Endothelial cell of umbilical vein (primary cell): ENCODE measurements at regions not wholly inside any gene's neighbourhood (a gene's known extent, or its start where the extent isn't known, plus 50 kb on each side); places are given as distances from the start of the nearest gene placed in this dataset.

Experiments used
- BruUV-seq: library from RNA; stranded (reverse); fragments of 400-500 nt; replicated peaks from 2 replicates; lab custom pipeline; 2021; lab: Mats Ljungman, UMichigan
- CTCF ChIA-PET: fragments of 300-600, 350-600 bp; sonication (Branson Sonifier 250); formaldehyde crosslinking; loops from one replicate; lab custom pipeline; 2021; ENCODE audit warnings: antibody characterized with exemption, inconsistent platforms; lab: Charles Lee
- POLR2A ChIA-PET: fragments of 300-600, 350-600 bp; sonication (Branson Sonifier 250); formaldehyde crosslinking; loops from one replicate; lab custom pipeline; 2021; ENCODE audit warnings: antibody characterized with exemption, inconsistent platforms; lab: Charles Lee
- DNase-seq: peaks from one replicate; pipeline ENCODE4 v3.0.0-alpha.2; 2011; ENCODE audit warnings: low read depth, low spot score
- FAIRE-seq: peaks from 2 replicates; lab custom pipeline; 2011; peaks lifted over from hg19 to GRCh38; lab: Jason Lieb, UNC
- H2AFZ ChIP-seq: 2 replicates; pipeline ENCODE4 v1.6.0; 2012; ENCODE audit warnings: low read depth, low read length, control low read depth, inconsistent platforms
- H3K27ac ChIP-seq: 2 replicates; pipeline ENCODE4 v1.5.1; 2011; ENCODE audit warnings: low read depth, mild to moderate bottlenecking, control low read depth, low read length, moderate library complexity; ENCODE audit not compliant: insufficient read depth
- H3K27me3 ChIP-seq, 2 experiments: 2 replicates each; pipeline versions ENCODE4 v1.6.0 to v1.6.1; 2011; ENCODE audit warnings: low read length in 2 of 2, mixed read lengths in 1 of 2; ENCODE audit not compliant: control insufficient read depth in 2 of 2, insufficient read depth in 2 of 2
- H3K36me3 ChIP-seq, 2 experiments: 2 replicates in 1 of 2; 3 replicates in 1 of 2; pipeline ENCODE4 v1.5.1; 2011; ENCODE audit warnings: low read length in 2 of 2, mild to moderate bottlenecking in 1 of 2, moderate library complexity in 1 of 2; ENCODE audit not compliant: control insufficient read depth in 2 of 2, insufficient read depth in 2 of 2; ENCODE audit errors: extremely low read depth in 1 of 2
- H3K4me1 ChIP-seq: 3 replicates; pipeline ENCODE4 v1.5.1; 2011; ENCODE audit warnings: mild to moderate bottlenecking, low read length; ENCODE audit not compliant: control insufficient read depth, insufficient read depth; ENCODE audit errors: extremely low read depth
- H3K4me2 ChIP-seq: 2 replicates; pipeline ENCODE4 v1.6.1; 2011; ENCODE audit warnings: low read length, control low read depth, mixed read lengths; ENCODE audit not compliant: insufficient read depth
- H3K4me3 ChIP-seq, 3 experiments: fragments of 200-600 bp in 1 of 3; sonication (generic), shearing (Covaris generic) in 1 of 3; replicated peaks in 1 of 3; 2 replicates each; pipeline ENCODE4 v1.5.1; 2011 to 2016; ENCODE audit warnings: control low read depth in 3 of 3, low read length in 3 of 3, mild to moderate bottlenecking in 2 of 3, inconsistent platforms in 1 of 3, low read depth in 1 of 3, moderate library complexity in 1 of 3; ENCODE audit not compliant: insufficient read depth in 1 of 3
- H3K79me2 ChIP-seq: 2 replicates; pipeline ENCODE4 v1.6.0; 2012; ENCODE audit warnings: low read length, inconsistent platforms; ENCODE audit not compliant: control insufficient read depth, insufficient read depth
- H3K9ac ChIP-seq: replicated peaks from 2 replicates; pipeline ENCODE3; 2011; ENCODE audit warnings: low read length, control low read depth; ENCODE audit not compliant: insufficient read depth; ENCODE audit errors: extremely low read depth
- H3K9me1 ChIP-seq: replicated peaks from 3 replicates; pipeline ENCODE4 v1.6.0; 2011; ENCODE audit warnings: mild to moderate bottlenecking, low read length; ENCODE audit not compliant: control insufficient read depth, insufficient read depth; ENCODE audit errors: extremely low read depth
- H3K9me3 ChIP-seq: replicated peaks from 2 replicates; pipeline ENCODE4 v1.5.1; 2012; ENCODE audit warnings: low read length, inconsistent platforms; ENCODE audit not compliant: control insufficient read depth, insufficient read depth
- H4K20me1 ChIP-seq: replicated peaks from 2 replicates; pipeline ENCODE3; 2011; ENCODE audit warnings: mild to moderate bottlenecking, low read length; ENCODE audit not compliant: control insufficient read depth, insufficient read depth; ENCODE audit errors: extremely low read depth
- CTCF ChIP-seq, 2 donors: IDR thresholded peaks; 1 replicate in 1 of 2; 2 replicates in 1 of 2; pipeline ENCODE4 v1.5.1; 2011; ENCODE audit warnings: low read length in 2 of 2, mild to moderate bottlenecking in 2 of 2, moderate library complexity in 2 of 2, control low read depth in 1 of 2, inconsistent platforms in 1 of 2, low read depth in 1 of 2; ENCODE audit not compliant: insufficient read depth in 1 of 2; ENCODE audit errors: extremely low read depth in 1 of 2
- EZH2 ChIP-seq: IDR thresholded peaks from 2 replicates; pipeline ENCODE4 v1.6.1; 2012; ENCODE audit warnings: borderline replicate concordance, low read depth, mild to moderate bottlenecking, moderate library complexity, low read length, inconsistent platforms; ENCODE audit not compliant: severe bottlenecking
- FOS ChIP-seq: IDR thresholded peaks from 2 replicates; pipeline ENCODE4 v1.6.1; 2011; ENCODE audit warnings: mild to moderate bottlenecking, low read length, moderate library complexity, borderline replicate concordance; ENCODE audit not compliant: insufficient read depth
- GATA2 ChIP-seq: IDR thresholded peaks from 2 replicates; pipeline ENCODE4 v1.7.0; 2011; ENCODE audit warnings: low read depth, mild to moderate bottlenecking, moderate library complexity, mixed read lengths, low read length; ENCODE audit not compliant: insufficient read length, insufficient read depth
- JUN ChIP-seq: IDR thresholded peaks from 2 replicates; pipeline ENCODE4 v1.6.1; 2011; ENCODE audit warnings: borderline replicate concordance, low read depth; ENCODE audit not compliant: insufficient read length, insufficient read depth
- MYC ChIP-seq: IDR thresholded peaks from one replicate; pipeline ENCODE4 v1.6.1; 2011; ENCODE audit warnings: mild to moderate bottlenecking, low read depth, low read length
- POLR2A ChIP-seq: IDR thresholded peaks from 2 replicates; pipeline ENCODE4 v1.6.1; 2012; ENCODE audit warnings: low read depth, mild to moderate bottlenecking, control low read depth, low read length
- POLR2AphosphoS5 ChIP-seq: IDR thresholded peaks from 2 replicates; pipeline ENCODE4 v1.6.1; 2012; ENCODE audit warnings: low read depth, mild to moderate bottlenecking, control low read depth, low read length, moderate library complexity; ENCODE audit not compliant: insufficient read depth
- dilution Hi-C: fragments of 300-500 bp; cut with MboI; formaldehyde crosslinking; loops from one replicate; pipeline ENCODE4 v1.15.0; 2019; ENCODE audit warnings: low sequenced_read_pairs; ENCODE audit not compliant: extremely low pct_ligation_motif_present
- intact Hi-C: fragments of 100-400 bp; cut with micrococcal nuclease; formaldehyde crosslinking; loops from one replicate; pipeline ENCODE4 v1.10.0; 2022
- TF ChIP-seq, protein P1 (sequence below): IDR thresholded peaks from 2 replicates; pipeline ENCODE4 v1.6.1; 2011; ENCODE audit not compliant: insufficient read depth, insufficient read length

DNA sequence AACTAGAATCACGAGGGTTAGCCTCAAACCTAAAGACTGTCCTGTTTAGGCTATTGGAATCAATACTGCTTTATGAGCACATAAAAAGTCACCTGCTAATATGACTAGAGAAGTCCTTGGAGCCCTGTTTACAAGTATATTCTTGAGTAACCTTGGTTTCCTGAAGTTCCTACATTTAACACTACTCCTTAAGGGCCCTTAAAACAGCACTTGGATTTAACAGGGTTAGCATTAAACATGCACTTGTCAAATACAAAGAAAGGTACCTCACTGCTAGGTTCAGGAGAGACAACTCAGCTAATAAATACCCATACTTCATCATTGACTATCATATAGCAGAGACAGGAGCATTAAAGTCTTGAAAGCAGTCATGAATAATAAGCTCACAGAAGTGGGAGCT, 96.7 kb downstream of the SLC5A7 start:
- H2AFZ ChIP-seq = no peak overlapping the region
- H4K20me1 ChIP-seq = no peaks in the 10 kb centered on the region
- BruUV-seq = no TSS peak
- no peak overlapping the region for H3K9ac ChIP-seq
- DNase-seq = no peak
- H3K4me2 ChIP-seq = no peak overlapping the region
- H3K9me3 ChIP-seq = no peaks in the 10 kb centered on the region
- CTCF ChIA-PET = no interaction called here
- H3K4me3 ChIP-seq = no peak overlapping the region
- dilution Hi-C loops = no loop called here
- TF ChIP-seq, protein P1, sequence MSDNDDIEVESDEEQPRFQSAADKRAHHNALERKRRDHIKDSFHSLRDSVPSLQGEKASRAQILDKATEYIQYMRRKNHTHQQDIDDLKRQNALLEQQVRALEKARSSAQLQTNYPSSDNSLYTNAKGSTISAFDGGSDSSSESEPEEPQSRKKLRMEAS = no peak
- no peak for TF ChIP-seq MYC
- no peak for TF ChIP-seq GATA2
- TF ChIP-seq CTCF (IDR thresholded peaks at IDR 0.05; ENCODE audit: extremely low read depth in 1 of 2, insufficient read depth in 1 of 2, low read depth in 1 of 2, low read length in 2 of 2) = no peak
- TF ChIP-seq POLR2A = no peak
- no peak for TF ChIP-seq JUN
- no peak for TF ChIP-seq FOS
- no peak for TF ChIP-seq EZH2
- TF ChIP-seq POLR2AphosphoS5 = no peak
- H3K79me2 ChIP-seq = no peaks in the 10 kb centered on the region
- POLR2A ChIA-PET = no interaction called here
- no peak for FAIRE-seq
- no peaks in the 10 kb centered on the region for H3K9me1 ChIP-seq
- no peak overlapping the region for H3K27ac ChIP-seq
- H3K27me3 ChIP-seq = no peaks in the 10 kb centered on the region
- intact Hi-C loops = no loop called here
- H3K36me3 ChIP-seq = no peaks in the 10 kb centered on the region
- no peaks in the 10 kb centered on the region for H3K4me1 ChIP-seq
